ENCODE measurements at regions not wholly inside any gene's neighbourhood (a gene's known extent, or its start where the extent isn't known, plus 50 kb on each side); places are given as distances from the start of the nearest gene placed in this dataset.
A peak's percentile ranks its signal among the peaks of the same experiment; 100 is the strongest.
"Not testable (repeated sequence)": the region's sequence is repeated elsewhere in the genome, so short reads cannot be mapped to it uniquely, and the experiment has no call there.

- ATAC-seq (replicated peaks in 6 of 8); in situ Hi-C loops (cut with MboI; ENCODE audit: low pct_unique_long_range_greater_than_20kb in 2 of 9, low sequenced_read_pairs in 9 of 9, unreplicated experiment in 9 of 9); H3K4me1 ChIP-seq (replicated peaks in 1 of 2); H3K4me3 ChIP-seq; H3K27ac ChIP-seq: not testable (repeated sequence)
- 17 to 89% methylated on average over 1 to 3 of the region's 5 CpGs; no CpG with 5 or more reads in 8 of the 10 experiments for WGBS, 10 experiments
These were observed 778.6 kb downstream of the UQCRFS1 start for GRCh38 chr19:28434365-28434764.

GRCh38 chr19:28433166-28433565 is 779.8 kb downstream of the UQCRFS1 start:
- H3K27ac ChIP-seq; in situ Hi-C loops (cut with MboI; ENCODE audit: low pct_unique_long_range_greater_than_20kb in 2 of 9, low sequenced_read_pairs in 9 of 9, unreplicated experiment in 9 of 9); H3K4me3 ChIP-seq; ATAC-seq (replicated peaks in 6 of 8): not testable (repeated sequence)
- H3K4me1 ChIP-seq (replicated peaks in 1 of 2) = peaks cover 15% of the 10 kb centered on the region in 2 donors
- 0% methylated on average over 2 of the region's 4 CpGs; no CpG with 5 or more reads in 9 of the 10 experiments for WGBS, 10 experiments

- H3K27ac ChIP-seq = no peak overlapping the region
- H3K4me1 ChIP-seq (replicated peaks in 1 of 2) = peaks cover 36 to 44% of the 10 kb centered on the region in 2 donors
- in situ Hi-C loops (cut with MboI; ENCODE audit: low pct_unique_long_range_greater_than_20kb in 2 of 9, low sequenced_read_pairs in 9 of 9, unreplicated experiment in 9 of 9) = no loop called here
- 69 to 100% (median 88%) methylated on average over 1 to 2 of the region's 2 CpGs; no CpG with 5 or more reads in 7 of the 10 experiments for WGBS, 10 experiments
- H3K4me3 ChIP-seq = no peak overlapping the region
- no peak for ATAC-seq (replicated peaks in 6 of 8)
These were observed 782.7 kb downstream of the UQCRFS1 start for GRCh38 chr19:28430214-28430613.

- in situ Hi-C loops (cut with MboI; ENCODE audit: low pct_unique_long_range_greater_than_20kb in 2 of 9, low sequenced_read_pairs in 9 of 9, unreplicated experiment in 9 of 9) = no loop called here
- Histone ChIP-seq H3K4me3 (no peak overlapping the region), H3K4me1 (replicated peaks in 1 of 2) (peaks cover 45 to 52% of the 10 kb centered on the region in 2 donors), H3K27ac (no peak overlapping the region)
- WGBS, 10 experiments = 65 to 100% (median 91%) methylated on average over 1 to 3 of the region's 3 CpGs; no CpG with 5 or more reads in 6 of the 10 experiments
- ATAC-seq (replicated peaks in 6 of 8) = no peak
These were observed 783.6 kb downstream of the UQCRFS1 start for GRCh38 chr19:28429356-28429755.

- Histone ChIP-seq H3K4me3 (no peak overlapping the region), H3K27ac (no peak overlapping the region), H3K4me1 (replicated peaks in 1 of 2) (peaks cover 50 to 58% of the 10 kb centered on the region in 2 donors)
- in situ Hi-C loops (cut with MboI; ENCODE audit: low pct_unique_long_range_greater_than_20kb in 2 of 9, low sequenced_read_pairs in 9 of 9, unreplicated experiment in 9 of 9) = no loop called here
- peak in 5 of 8 experiments; percentile 35 to 52 (median 47) for ATAC-seq (replicated peaks in 6 of 8)
- WGBS, 10 experiments = 14 to 84% (median 45%) methylated on average over 1 to 6 of the region's 7 CpGs; no CpG with 5 or more reads in 1 of the 10 experiments
These were observed 784.1 kb downstream of the UQCRFS1 start for GRCh38 chr19:28428663-28429348.

GRCh38 chr19:28427376-28428083 is 785.4 kb downstream of the UQCRFS1 start:
- WGBS, 10 experiments = 20 to 93% (median 65%) methylated on average over 1 to 7 of the region's 10 CpGs; no CpG with 5 or more reads in 6 of the 10 experiments
- Histone ChIP-seq H3K4me3 (no peak overlapping the region), H3K4me1 (replicated peaks in 1 of 2) (peaks cover 55 to 64% of the 10 kb centered on the region in 2 donors), H3K27ac (no peak overlapping the region)
- in situ Hi-C loops (cut with MboI; ENCODE audit: low pct_unique_long_range_greater_than_20kb in 2 of 9, low sequenced_read_pairs in 9 of 9, unreplicated experiment in 9 of 9) = no loop called here
- ATAC-seq (replicated peaks in 6 of 8) = peak in 3 of 8 experiments; percentile 3 to 61 (median 31)

- H3K4me3 ChIP-seq = no peak overlapping the region
- ATAC-seq (replicated peaks in 6 of 8) = peak in 7 of 8 experiments; percentile 51 to 77 (median 68)
- 20% methylated on average over 1 of the region's 4 CpGs; no CpG with 5 or more reads in 9 of the 10 experiments for WGBS, 10 experiments
- H3K27ac ChIP-seq = no peak overlapping the region
- in situ Hi-C loops (cut with MboI; ENCODE audit: low pct_unique_long_range_greater_than_20kb in 2 of 9, low sequenced_read_pairs in 9 of 9, unreplicated experiment in 9 of 9) = no loop called here
- H3K4me1 ChIP-seq (replicated peaks in 1 of 2) = peaks cover 55 to 68% of the 10 kb centered on the region in 2 donors
These were observed 786.2 kb downstream of the UQCRFS1 start for GRCh38 chr19:28426730-28427225.

GRCh38 chr19:28426110-28426729 is 786.7 kb downstream of the UQCRFS1 start:
- in situ Hi-C loops (cut with MboI; ENCODE audit: low pct_unique_long_range_greater_than_20kb in 2 of 9, low sequenced_read_pairs in 9 of 9, unreplicated experiment in 9 of 9) = no loop called here
- Histone ChIP-seq H3K4me1 (replicated peaks in 1 of 2) (peaks cover 58 to 68% of the 10 kb centered on the region in 2 donors), H3K27ac (peak overlapping the region in 1 of 2 donors; percentile 67), H3K4me3 (no peak overlapping the region)
- WGBS, 10 experiments = 0 to 100% (median 63%) methylated on average over 1 to 5 of the region's 7 CpGs; no CpG with 5 or more reads in 4 of the 10 experiments
- ATAC-seq (replicated peaks in 6 of 8) = no peak

- WGBS, 10 experiments = 5 to 67% (median 36%) methylated on average over 2 to 13 of the region's 13 CpGs
- H3K27ac ChIP-seq = peak overlapping the region; percentile 16 to 67
- H3K4me3 ChIP-seq = no peak overlapping the region
- peak; percentile 12 to 65 (median 46) for ATAC-seq (replicated peaks in 6 of 8)
- in situ Hi-C loops (cut with MboI; ENCODE audit: low pct_unique_long_range_greater_than_20kb in 2 of 9, low sequenced_read_pairs in 9 of 9, unreplicated experiment in 9 of 9) = no loop called here
- peaks cover 68 to 72% of the 10 kb centered on the region in 2 donors for H3K4me1 ChIP-seq (replicated peaks in 1 of 2)
These were observed 787.7 kb downstream of the UQCRFS1 start for GRCh38 chr19:28425046-28425931.

GRCh38 chr19:28424662-28425045 is 788.3 kb downstream of the UQCRFS1 start:
- H3K4me1 ChIP-seq (replicated peaks in 1 of 2) = peaks cover 70 to 73% of the 10 kb centered on the region in 2 donors
- peak overlapping the region; percentile 16 to 67 for H3K27ac ChIP-seq
- in situ Hi-C loops (cut with MboI; ENCODE audit: low pct_unique_long_range_greater_than_20kb in 2 of 9, low sequenced_read_pairs in 9 of 9, unreplicated experiment in 9 of 9) = no loop called here
- no peak overlapping the region for H3K4me3 ChIP-seq
- peak in 3 of 8 experiments; percentile 4 to 31 (median 22) for ATAC-seq (replicated peaks in 6 of 8)
- WGBS, 10 experiments = 0 to 53% (median 20%) methylated on average over 1 to 4 of the region's 4 CpGs; no CpG with 5 or more reads in 2 of the 10 experiments

GRCh38 chr19:28424077-28424476 is 788.9 kb downstream of the UQCRFS1 start:
- peak in 3 of 8 experiments; percentile 2 to 40 (median 4) for ATAC-seq (replicated peaks in 6 of 8)
- in situ Hi-C loops (cut with MboI; ENCODE audit: low pct_unique_long_range_greater_than_20kb in 2 of 9, low sequenced_read_pairs in 9 of 9, unreplicated experiment in 9 of 9) = no loop called here
- Histone ChIP-seq H3K27ac (peak overlapping the region in 1 of 2 donors; percentile 31), H3K4me1 (replicated peaks in 1 of 2) (peaks cover 66 to 69% of the 10 kb centered on the region in 2 donors), H3K4me3 (no peak overlapping the region)
- WGBS, 10 experiments = 0 to 86% (median 55%) methylated on average over 1 to 3 of the region's 5 CpGs; no CpG with 5 or more reads in 3 of the 10 experiments

All from motor neuron (in vitro differentiated cells).